Upper lobe of left lung (tissue), 6 donors: ENCODE measurements at regions not wholly inside any gene's neighbourhood (a gene's known extent, or its start where the extent isn't known, plus 50 kb on each side); places are given as distances from the start of the nearest gene placed in this dataset.
"Not testable (repeated sequence)": the region's sequence is repeated elsewhere in the genome, so short reads cannot be mapped to it uniquely, and the experiment has no call there.

Experiments
- ATAC-seq, 2 donors: fragments of 200-7000 bp; cut with Tn5 transposase; one replicate each; pipeline ENCODE4 v1.9.1; 2022; ENCODE audit warnings: mild to moderate bottlenecking in 2 of 2, moderate library complexity in 2 of 2; ENCODE audit not compliant: low FRiP score in 2 of 2
- DNase-seq, 2 donors: peaks; one replicate each; pipeline ENCODE4 v3.0.0-alpha.2; 2019 to 2020
- H3K27ac ChIP-seq, 4 donors: fragments of 200-600 bp; sonication (generic); one replicate each; pipeline ENCODE4 v1.5.1; 2016 to 2019
- H3K27me3 ChIP-seq, 4 donors: fragments of 200-600 bp; sonication (generic); one replicate each; pipeline ENCODE4 v1.5.1; 2017 to 2019
- H3K36me3 ChIP-seq, 4 donors: fragments of 200-600 bp; sonication (generic); one replicate each; pipeline ENCODE4 v1.5.1; 2016 to 2019
- H3K4me1 ChIP-seq, 4 donors: fragments of 200-600 bp; sonication (generic); one replicate each; pipeline ENCODE4 v1.5.1; 2018 to 2019
- H3K4me3 ChIP-seq, 4 donors: fragments of 200-600 bp; sonication (generic); one replicate each; pipeline ENCODE4 v1.5.1; 2017 to 2019; ENCODE audit warnings: mild to moderate bottlenecking in 2 of 4, moderate library complexity in 1 of 4
- H3K9me3 ChIP-seq, 4 donors: fragments of 200-600 bp; sonication (generic); one replicate each; pipeline ENCODE4 v1.5.1; 2018 to 2019
- CTCF ChIP-seq, 6 experiments: fragments of 450-650 bp in 4 of 6; fragments of 200-600 bp in 2 of 6; sonication (generic) in 2 of 6; IDR thresholded peaks; one replicate each; pipeline ENCODE4 v1.5.1; 2016 to 2019; ENCODE audit warnings: antibody characterized with exemption in 6 of 6
- EP300 ChIP-seq, 4 donors: sonication (generic); formaldehyde crosslinking; IDR thresholded peaks; one replicate each; pipeline ENCODE4 v1.5.1; 2017; ENCODE audit warnings: antibody characterized with exemption in 4 of 4, control low read depth in 2 of 4
- POLR2A ChIP-seq, 4 donors: fragments of 450-650 bp; IDR thresholded peaks; one replicate each; pipeline ENCODE4 v1.5.1; 2016 to 2017; ENCODE audit warnings: antibody characterized with exemption in 4 of 4, mild to moderate bottlenecking in 2 of 4
- POLR2AphosphoS5 ChIP-seq, 2 donors: sonication (generic); formaldehyde crosslinking; IDR thresholded peaks; one replicate each; pipeline ENCODE4 v1.5.1; 2017; ENCODE audit warnings: antibody characterized with exemption in 2 of 2
- WGBS, 2 donors: methylation state at CpG; one replicate each; pipeline ENCODE4 v1.1.5; 2017 to 2018; 5-methylcytosine and 5-hydroxymethylcytosine counted together
- donor health status: DM: no; HTN: no; CAD: no; lungs with moderate emphysema.
- donor health status: DM: no; HTN: yes; CAD: no; lungs with severe emphysema.

- no peak overlapping the region for H3K27ac ChIP-seq
- no peaks in the 10 kb centered on the region for H3K9me3 ChIP-seq
- H3K4me1 ChIP-seq, result no peaks in the 10 kb centered on the region
- 89% methylated on average over 4 of the region's 4 CpGs; no CpG with 5 or more reads in 1 of the 2 donors for WGBS, 2 donors
- no peaks in the 10 kb centered on the region for H3K27me3 ChIP-seq
- TF ChIP-seq EP300 (IDR thresholded peaks at IDR 0.05) (no peak), POLR2A (IDR thresholded peaks at IDR 0.05) (no peak), CTCF (IDR thresholded peaks at IDR 0.05) (no peak), POLR2AphosphoS5 (IDR thresholded peaks at IDR 0.05) (no peak)
- H3K36me3 ChIP-seq, result no peaks in the 10 kb centered on the region
- DNase-seq (no peak), ATAC-seq (no peak)
- H3K4me3 ChIP-seq, result no peak overlapping the region
Observed at GRCh38 chrY:18891994-18892393, 118.5 kb upstream of the HSFY2 start.

- WGBS, 2 donors, result 90% methylated on average over 2 of the region's 2 CpGs; no CpG with 5 or more reads in 1 of the 2 donors
- TF ChIP-seq CTCF (IDR thresholded peaks at IDR 0.05) (no peak), POLR2AphosphoS5 (IDR thresholded peaks at IDR 0.05) (no peak), POLR2A (IDR thresholded peaks at IDR 0.05) (no peak), EP300 (IDR thresholded peaks at IDR 0.05) (no peak)
- no peak overlapping the region for H3K4me3 ChIP-seq
- no peaks in the 10 kb centered on the region for H3K27me3 ChIP-seq
- H3K36me3 ChIP-seq, result no peaks in the 10 kb centered on the region
- no peak for DNase-seq
- H3K9me3 ChIP-seq, result no peaks in the 10 kb centered on the region
- ATAC-seq, result no peak
- no peak overlapping the region for H3K27ac ChIP-seq
- no peaks in the 10 kb centered on the region for H3K4me1 ChIP-seq
Observed at GRCh38 chrY:18889548-18889947, 116.0 kb upstream of the HSFY2 start.

- 73% methylated on average over 2 of the region's 2 CpGs; no CpG with 5 or more reads in 1 of the 2 donors for WGBS, 2 donors
Observed at GRCh38 chrY:18884748-18885147, 111.2 kb upstream of the HSFY2 start.

GRCh38 chrY:18869145-18869544 lies 95.6 kb upstream of the HSFY2 start:
- not testable (repeated sequence) for H3K9me3 ChIP-seq, H3K36me3 ChIP-seq, H3K4me3 ChIP-seq, H3K27me3 ChIP-seq, DNase-seq, ATAC-seq, H3K4me1 ChIP-seq, H3K27ac ChIP-seq
- no CpG with 5 or more reads among the region's 6 CpGs for WGBS, 2 donors

More at GRCh38 chrY:18884748-18885147, 111.2 kb upstream of the HSFY2 start:
- Histone ChIP-seq H3K4me3 (no peak overlapping the region), H3K27ac (no peak overlapping the region), H3K36me3 (no peaks in the 10 kb centered on the region), H3K27me3 (no peaks in the 10 kb centered on the region), H3K4me1 (no peaks in the 10 kb centered on the region), H3K9me3 (no peaks in the 10 kb centered on the region)
- no peak for TF ChIP-seq POLR2AphosphoS5 (IDR thresholded peaks at IDR 0.05)
- no peak for TF ChIP-seq EP300 (IDR thresholded peaks at IDR 0.05)
- no peak for TF ChIP-seq POLR2A (IDR thresholded peaks at IDR 0.05)
- no peak for TF ChIP-seq CTCF (IDR thresholded peaks at IDR 0.05)
- ATAC-seq (no peak), DNase-seq (no peak)

GRCh38 chrY:18866887-18867551 lies 93.5 kb upstream of the HSFY2 start:
- not testable (repeated sequence) for ATAC-seq, H3K4me1 ChIP-seq, H3K4me3 ChIP-seq, H3K36me3 ChIP-seq, H3K27me3 ChIP-seq, H3K27ac ChIP-seq, H3K9me3 ChIP-seq, DNase-seq
- WGBS, 2 donors, result no CpG with 5 or more reads among the region's 3 CpGs

GRCh38 chrY:18860856-18861255 lies 87.3 kb upstream of the HSFY2 start:
- not testable (repeated sequence) for H3K27me3 ChIP-seq, H3K27ac ChIP-seq, ATAC-seq, DNase-seq, H3K4me1 ChIP-seq, H3K9me3 ChIP-seq, H3K36me3 ChIP-seq, H3K4me3 ChIP-seq
- WGBS, 2 donors, result no CpG with 5 or more reads among the region's 3 CpGs

- H3K27ac ChIP-seq, H3K4me3 ChIP-seq, H3K36me3 ChIP-seq, H3K27me3 ChIP-seq, H3K9me3 ChIP-seq, DNase-seq, ATAC-seq, H3K4me1 ChIP-seq: not testable (repeated sequence)
- WGBS, 2 donors, result no CpG with 5 or more reads among the region's 2 CpGs
Observed at GRCh38 chrY:18858484-18859191, 85.1 kb upstream of the HSFY2 start.

- not testable (repeated sequence) for H3K27me3 ChIP-seq, H3K4me1 ChIP-seq, H3K27ac ChIP-seq, H3K4me3 ChIP-seq, H3K36me3 ChIP-seq, H3K9me3 ChIP-seq, DNase-seq, ATAC-seq
- WGBS, 2 donors, result no CpG with 5 or more reads among the region's 2 CpGs
Observed at GRCh38 chrY:18855184-18855583, 81.6 kb upstream of the HSFY2 start.

- not testable (repeated sequence) for H3K9me3 ChIP-seq, ATAC-seq, H3K4me3 ChIP-seq, H3K27me3 ChIP-seq, H3K4me1 ChIP-seq, DNase-seq, H3K27ac ChIP-seq, H3K36me3 ChIP-seq
- WGBS, 2 donors, result no CpG with 5 or more reads among the region's 4 CpGs
Observed at GRCh38 chrY:18853323-18853722, 79.8 kb upstream of the HSFY2 start.
